Stomach smooth muscle (tissue), 2 donors: ENCODE measurements at regions not wholly inside any gene's neighbourhood (a gene's known extent, or its start where the extent isn't known, plus 50 kb on each side); places are given as distances from the start of the nearest gene placed in this dataset.

Experiments used
- H3K27ac ChIP-seq: one replicate; pipeline ENCODE4 v1.7.0; 2013; ENCODE audit warnings: mild to moderate bottlenecking, low read length, inconsistent platforms
- H3K27me3 ChIP-seq, 2 donors: one replicate each; pipeline ENCODE4 v1.7.0; 2013; ENCODE audit warnings: low read length in 2 of 2; ENCODE audit not compliant: insufficient read depth in 2 of 2, control insufficient read depth in 1 of 2
- H3K36me3 ChIP-seq, 2 donors: one replicate each; pipeline ENCODE4 v1.7.0; 2013; ENCODE audit warnings: low read length in 2 of 2; ENCODE audit not compliant: control insufficient read depth in 2 of 2, insufficient read depth in 2 of 2
- H3K4me1 ChIP-seq: one replicate; pipeline ENCODE4 v1.7.0; 2013; ENCODE audit warnings: low read length; ENCODE audit not compliant: control insufficient read depth, insufficient read depth
- H3K4me3 ChIP-seq, 2 donors: one replicate each; pipeline ENCODE4 v1.7.0; 2013; ENCODE audit warnings: low read length in 2 of 2
- H3K9ac ChIP-seq, 2 donors: one replicate each; pipeline ENCODE4 v1.7.0; 2013; ENCODE audit warnings: low read length in 2 of 2, mild to moderate bottlenecking in 1 of 2
- H3K9me3 ChIP-seq, 2 donors: one replicate each; pipeline ENCODE4 v1.7.0; 2013; ENCODE audit warnings: low read length in 2 of 2; ENCODE audit not compliant: control insufficient read depth in 2 of 2
- donor health status: healthy.
- donor health status: Pancreatic carcinoma.

- no peaks in the 10 kb centered on the region for H3K27me3 ChIP-seq
- no peaks in the 10 kb centered on the region for H3K36me3 ChIP-seq
- no peak overlapping the region for H3K27ac ChIP-seq
- H3K4me1 ChIP-seq, result no peaks in the 10 kb centered on the region
- no peaks in the 10 kb centered on the region for H3K9me3 ChIP-seq
- no peak overlapping the region for H3K4me3 ChIP-seq
- no peak overlapping the region for H3K9ac ChIP-seq
Measured at GRCh38 chr13:58858870-58859371, 1227.4 kb downstream of the PCDH17 start.

GRCh38 chr13:58865286-58865685, 1233.7 kb downstream of the PCDH17 start:
- no peaks in the 10 kb centered on the region for H3K4me1 ChIP-seq
- H3K36me3 ChIP-seq, result no peaks in the 10 kb centered on the region
- no peaks in the 10 kb centered on the region for H3K9me3 ChIP-seq
- no peak overlapping the region for H3K27ac ChIP-seq
- H3K9ac ChIP-seq, result no peak overlapping the region
- H3K27me3 ChIP-seq, result no peaks in the 10 kb centered on the region
- no peak overlapping the region for H3K4me3 ChIP-seq

- H3K27me3 ChIP-seq, result no peaks in the 10 kb centered on the region
- no peaks in the 10 kb centered on the region for H3K9me3 ChIP-seq
- H3K9ac ChIP-seq, result no peak overlapping the region
- H3K4me3 ChIP-seq, result no peak overlapping the region
- H3K4me1 ChIP-seq, result no peaks in the 10 kb centered on the region
- no peak overlapping the region for H3K27ac ChIP-seq
- no peaks in the 10 kb centered on the region for H3K36me3 ChIP-seq
Measured at GRCh38 chr13:58869566-58869965, 1238.0 kb downstream of the PCDH17 start.

GRCh38 chr13:58876473-58876872, 1244.9 kb downstream of the PCDH17 start:
- Histone ChIP-seq H3K9me3 (no peaks in the 10 kb centered on the region), H3K36me3 (no peaks in the 10 kb centered on the region), H3K27ac (no peak overlapping the region), H3K27me3 (no peaks in the 10 kb centered on the region), H3K9ac (no peak overlapping the region), H3K4me3 (no peak overlapping the region), H3K4me1 (no peaks in the 10 kb centered on the region)

GRCh38 chr13:58879114-58879513, 1247.6 kb downstream of the PCDH17 start:
- Histone ChIP-seq H3K27me3 (no peaks in the 10 kb centered on the region), H3K4me1 (no peaks in the 10 kb centered on the region), H3K27ac (no peak overlapping the region), H3K36me3 (no peaks in the 10 kb centered on the region), H3K9me3 (no peaks in the 10 kb centered on the region), H3K9ac (no peak overlapping the region), H3K4me3 (no peak overlapping the region)

- Histone ChIP-seq H3K27ac (no peak overlapping the region), H3K36me3 (no peaks in the 10 kb centered on the region), H3K9me3 (no peaks in the 10 kb centered on the region), H3K9ac (no peak overlapping the region), H3K4me3 (no peak overlapping the region), H3K4me1 (no peaks in the 10 kb centered on the region), H3K27me3 (no peaks in the 10 kb centered on the region)
Measured at GRCh38 chr13:58882516-58882915, 1251.0 kb downstream of the PCDH17 start.

GRCh38 chr13:58883405-58883804, 1251.9 kb downstream of the PCDH17 start:
- Histone ChIP-seq H3K9me3 (no peaks in the 10 kb centered on the region), H3K27me3 (no peaks in the 10 kb centered on the region), H3K27ac (no peak overlapping the region), H3K36me3 (no peaks in the 10 kb centered on the region), H3K4me3 (no peak overlapping the region), H3K9ac (no peak overlapping the region), H3K4me1 (no peaks in the 10 kb centered on the region)

- Histone ChIP-seq H3K36me3 (no peaks in the 10 kb centered on the region), H3K9ac (no peak overlapping the region), H3K27ac (no peak overlapping the region), H3K4me1 (no peaks in the 10 kb centered on the region), H3K27me3 (no peaks in the 10 kb centered on the region), H3K4me3 (no peak overlapping the region), H3K9me3 (no peaks in the 10 kb centered on the region)
Measured at GRCh38 chr13:58884353-58885209, 1253.0 kb downstream of the PCDH17 start.

GRCh38 chr13:58889474-58889873, 1257.9 kb downstream of the PCDH17 start:
- H3K27me3 ChIP-seq, result no peaks in the 10 kb centered on the region
- H3K27ac ChIP-seq, result no peak overlapping the region
- no peak overlapping the region for H3K9ac ChIP-seq
- no peak overlapping the region for H3K4me3 ChIP-seq
- H3K4me1 ChIP-seq, result no peaks in the 10 kb centered on the region
- no peaks in the 10 kb centered on the region for H3K9me3 ChIP-seq
- H3K36me3 ChIP-seq, result no peaks in the 10 kb centered on the region

- H3K27me3 ChIP-seq, result no peaks in the 10 kb centered on the region
- no peak overlapping the region for H3K27ac ChIP-seq
- H3K9ac ChIP-seq, result no peak overlapping the region
- no peaks in the 10 kb centered on the region for H3K36me3 ChIP-seq
- H3K9me3 ChIP-seq, result no peaks in the 10 kb centered on the region
- H3K4me1 ChIP-seq, result no peaks in the 10 kb centered on the region
- no peak overlapping the region for H3K4me3 ChIP-seq
Measured at GRCh38 chr13:58893396-58893795, 1261.9 kb downstream of the PCDH17 start.

GRCh38 chr13:58906329-58907007, 1257.3 kb downstream of the DIAPH3 start:
- H3K27ac ChIP-seq, result no peak overlapping the region
- no peaks in the 10 kb centered on the region for H3K27me3 ChIP-seq
- H3K4me3 ChIP-seq, result no peak overlapping the region
- H3K9ac ChIP-seq, result no peak overlapping the region
- no peaks in the 10 kb centered on the region for H3K9me3 ChIP-seq
- H3K36me3 ChIP-seq, result no peaks in the 10 kb centered on the region
- H3K4me1 ChIP-seq, result no peaks in the 10 kb centered on the region
